ENCODE measurements at regions not wholly inside any gene's neighbourhood (a gene's known extent, or its start where the extent isn't known, plus 50 kb on each side); places are given as distances from the start of the nearest gene placed in this dataset.

DNA sequence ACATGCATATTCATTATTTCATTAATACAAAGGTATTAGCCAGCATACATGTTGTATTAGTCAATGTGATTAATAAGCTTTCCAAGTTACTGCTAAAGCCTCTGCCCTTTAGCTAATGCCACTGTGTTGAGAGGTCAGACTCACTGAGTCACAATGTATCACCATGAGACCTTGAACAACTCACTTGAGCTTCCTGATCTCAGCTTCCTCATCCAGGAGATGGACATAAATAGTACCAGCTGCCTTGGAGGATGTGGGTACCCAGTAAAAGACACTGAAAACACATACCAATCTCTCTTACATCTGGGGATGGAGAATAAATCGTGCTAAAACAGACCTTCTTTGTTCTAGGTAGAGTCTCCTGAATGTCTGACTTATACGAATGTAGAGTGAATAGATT lies 224.6 kb downstream of the EPHA4 start:
- no peaks in the 10 kb centered on the region for H3K9me2 ChIP-seq (replicated peaks; ENCODE audit: control insufficient read depth, low read length)
- no peaks in the 10 kb centered on the region for H3K36me3 ChIP-seq (ENCODE audit: control insufficient read depth, low read length)
- TF ChIP-seq, protein P1, sequence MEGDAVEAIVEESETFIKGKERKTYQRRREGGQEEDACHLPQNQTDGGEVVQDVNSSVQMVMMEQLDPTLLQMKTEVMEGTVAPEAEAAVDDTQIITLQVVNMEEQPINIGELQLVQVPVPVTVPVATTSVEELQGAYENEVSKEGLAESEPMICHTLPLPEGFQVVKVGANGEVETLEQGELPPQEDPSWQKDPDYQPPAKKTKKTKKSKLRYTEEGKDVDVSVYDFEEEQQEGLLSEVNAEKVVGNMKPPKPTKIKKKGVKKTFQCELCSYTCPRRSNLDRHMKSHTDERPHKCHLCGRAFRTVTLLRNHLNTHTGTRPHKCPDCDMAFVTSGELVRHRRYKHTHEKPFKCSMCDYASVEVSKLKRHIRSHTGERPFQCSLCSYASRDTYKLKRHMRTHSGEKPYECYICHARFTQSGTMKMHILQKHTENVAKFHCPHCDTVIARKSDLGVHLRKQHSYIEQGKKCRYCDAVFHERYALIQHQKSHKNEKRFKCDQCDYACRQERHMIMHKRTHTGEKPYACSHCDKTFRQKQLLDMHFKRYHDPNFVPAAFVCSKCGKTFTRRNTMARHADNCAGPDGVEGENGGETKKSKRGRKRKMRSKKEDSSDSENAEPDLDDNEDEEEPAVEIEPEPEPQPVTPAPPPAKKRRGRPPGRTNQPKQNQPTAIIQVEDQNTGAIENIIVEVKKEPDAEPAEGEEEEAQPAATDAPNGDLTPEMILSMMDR (IDR thresholded peaks at IDR 0.05; ENCODE audit: low read depth, low read length, poor library complexity, severe bottlenecking): no peak
- no peak for TF ChIP-seq EZH2phosphoT487 (IDR thresholded peaks at IDR 0.05; ENCODE audit: borderline replicate concordance, low read length)
- no peak overlapping the region for H3K27ac ChIP-seq (ENCODE audit: low read depth, low read length)
- no peaks in the 10 kb centered on the region for H3K4me1 ChIP-seq (ENCODE audit: control insufficient read depth, low read length)
- no peaks in the 10 kb centered on the region for H3K79me2 ChIP-seq (ENCODE audit: control insufficient read depth, low read length)
- H3K4me3 ChIP-seq (ENCODE audit: low read length): no peak overlapping the region
- no peaks in the 10 kb centered on the region for H3K9me3 ChIP-seq (ENCODE audit: control insufficient read depth, insufficient read depth, low read length)
- H3K27me3 ChIP-seq (ENCODE audit: control insufficient read depth, low read length): no peaks in the 10 kb centered on the region
- H4K20me1 ChIP-seq (ENCODE audit: control insufficient read depth, insufficient read depth, low read depth, low read length): no peaks in the 10 kb centered on the region
- no peak overlapping the region for H3K4me2 ChIP-seq (ENCODE audit: low read length)
- H3F3A ChIP-seq (ENCODE audit: control insufficient read depth, insufficient read depth): no peaks in the 10 kb centered on the region

DNA sequence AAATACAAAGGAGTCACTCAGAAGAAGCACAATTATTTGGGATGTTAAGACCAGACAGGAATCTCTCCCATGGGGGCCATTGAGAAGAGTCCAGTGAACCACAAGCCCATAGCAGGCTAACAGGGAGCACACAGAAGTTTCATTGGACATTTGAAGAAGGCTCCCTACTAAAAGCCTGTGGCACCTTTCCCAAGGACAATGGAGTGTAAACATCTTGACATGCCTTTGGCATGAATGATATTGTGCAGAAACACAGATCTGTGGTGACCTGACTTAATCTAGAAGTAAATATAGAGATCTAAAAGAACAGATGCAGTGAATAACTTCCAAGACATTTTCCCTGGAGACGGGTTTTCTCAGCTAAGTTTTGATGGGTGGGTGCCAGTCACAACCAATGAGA lies 221.5 kb downstream of the EPHA4 start:
- Histone ChIP-seq H3K9me3 (ENCODE audit: control insufficient read depth, insufficient read depth, low read length) (no peaks in the 10 kb centered on the region), H3K79me2 (ENCODE audit: control insufficient read depth, low read length) (no peaks in the 10 kb centered on the region), H4K20me1 (ENCODE audit: control insufficient read depth, insufficient read depth, low read depth, low read length) (no peaks in the 10 kb centered on the region), H3F3A (ENCODE audit: control insufficient read depth, insufficient read depth) (no peaks in the 10 kb centered on the region), H3K4me1 (ENCODE audit: control insufficient read depth, low read length) (no peaks in the 10 kb centered on the region), H3K27ac (ENCODE audit: low read depth, low read length) (no peak overlapping the region), H3K4me2 (ENCODE audit: low read length) (no peak overlapping the region), H3K36me3 (ENCODE audit: control insufficient read depth, low read length) (no peaks in the 10 kb centered on the region), H3K4me3 (ENCODE audit: low read length) (no peak overlapping the region), H3K9me2 (replicated peaks; ENCODE audit: control insufficient read depth, low read length) (no peaks in the 10 kb centered on the region), H3K27me3 (ENCODE audit: control insufficient read depth, low read length) (no peaks in the 10 kb centered on the region)
- no peak for TF ChIP-seq EZH2phosphoT487 (IDR thresholded peaks at IDR 0.05; ENCODE audit: borderline replicate concordance, low read length)
- TF ChIP-seq, protein P1 (IDR thresholded peaks at IDR 0.05; ENCODE audit: low read depth, low read length, poor library complexity, severe bottlenecking): no peak

DNA sequence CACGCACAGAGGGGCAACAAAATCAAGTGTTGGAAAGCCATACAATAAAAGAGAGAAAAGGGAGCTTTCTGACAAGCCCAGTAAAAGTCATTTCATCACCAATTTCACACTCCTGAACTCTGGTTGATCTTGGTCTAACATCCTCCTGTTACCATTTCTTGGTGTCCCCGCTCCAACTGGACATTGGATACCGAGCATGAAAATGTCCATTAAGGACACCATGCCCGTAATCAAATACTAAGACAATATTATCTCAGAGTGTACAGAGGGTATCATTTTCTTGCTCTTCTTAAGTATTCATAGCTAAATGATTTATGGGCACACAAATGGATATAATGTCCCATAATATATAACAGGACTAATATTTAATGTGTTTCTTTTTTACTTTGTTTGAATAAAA lies 218.9 kb downstream of the EPHA4 start:
- Histone ChIP-seq H3K79me2 (ENCODE audit: control insufficient read depth, low read length) (no peaks in the 10 kb centered on the region), H3K9me3 (ENCODE audit: control insufficient read depth, insufficient read depth, low read length) (no peaks in the 10 kb centered on the region), H3K36me3 (ENCODE audit: control insufficient read depth, low read length) (no peaks in the 10 kb centered on the region), H3K4me2 (ENCODE audit: low read length) (no peak overlapping the region), H3K4me3 (ENCODE audit: low read length) (no peak overlapping the region), H3F3A (ENCODE audit: control insufficient read depth, insufficient read depth) (no peaks in the 10 kb centered on the region), H3K27ac (ENCODE audit: low read depth, low read length) (no peak overlapping the region), H3K27me3 (ENCODE audit: control insufficient read depth, low read length) (no peaks in the 10 kb centered on the region), H4K20me1 (ENCODE audit: control insufficient read depth, insufficient read depth, low read depth, low read length) (no peaks in the 10 kb centered on the region), H3K4me1 (ENCODE audit: control insufficient read depth, low read length) (no peaks in the 10 kb centered on the region), H3K9me2 (replicated peaks; ENCODE audit: control insufficient read depth, low read length) (no peaks in the 10 kb centered on the region)
- TF ChIP-seq, protein P1 (IDR thresholded peaks at IDR 0.05; ENCODE audit: low read depth, low read length, poor library complexity, severe bottlenecking): no peak
- TF ChIP-seq EZH2phosphoT487 (IDR thresholded peaks at IDR 0.05; ENCODE audit: borderline replicate concordance, low read length): no peak

DNA sequence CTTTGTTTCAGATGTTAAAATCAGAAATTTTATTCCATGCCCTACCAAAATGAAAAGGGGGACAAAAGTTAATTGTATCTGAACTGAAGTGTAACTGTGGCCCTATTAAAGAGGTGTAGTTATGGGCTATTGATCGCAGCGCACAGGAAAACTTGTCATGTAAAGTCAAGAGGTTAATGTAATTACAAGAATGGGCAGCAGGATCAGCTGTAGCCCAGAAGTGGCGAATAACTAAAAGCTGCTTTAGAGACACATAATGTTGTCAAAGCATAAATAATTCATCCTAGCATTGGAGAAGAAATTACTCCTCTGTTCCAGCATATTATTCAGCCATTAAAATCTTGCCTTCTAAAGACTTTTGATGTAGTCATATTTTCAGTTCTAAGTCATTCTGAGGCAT lies 211.8 kb downstream of the EPHA4 start:
- H3K36me3 ChIP-seq (ENCODE audit: control insufficient read depth, low read length): no peaks in the 10 kb centered on the region
- TF ChIP-seq, protein P1 (IDR thresholded peaks at IDR 0.05; ENCODE audit: low read depth, low read length, poor library complexity, severe bottlenecking): no peak
- no peak for TF ChIP-seq EZH2phosphoT487 (IDR thresholded peaks at IDR 0.05; ENCODE audit: borderline replicate concordance, low read length)
- H3K9me3 ChIP-seq (ENCODE audit: control insufficient read depth, insufficient read depth, low read length): no peaks in the 10 kb centered on the region
- H3K27ac ChIP-seq (ENCODE audit: low read depth, low read length): no peak overlapping the region
- no peak overlapping the region for H3K4me2 ChIP-seq (ENCODE audit: low read length)
- no peaks in the 10 kb centered on the region for H3F3A ChIP-seq (ENCODE audit: control insufficient read depth, insufficient read depth)
- H4K20me1 ChIP-seq (ENCODE audit: control insufficient read depth, insufficient read depth, low read depth, low read length): no peaks in the 10 kb centered on the region
- H3K4me1 ChIP-seq (ENCODE audit: control insufficient read depth, low read length): no peaks in the 10 kb centered on the region
- H3K4me3 ChIP-seq (ENCODE audit: low read length): no peak overlapping the region
- H3K79me2 ChIP-seq (ENCODE audit: control insufficient read depth, low read length): no peaks in the 10 kb centered on the region
- no peaks in the 10 kb centered on the region for H3K9me2 ChIP-seq (replicated peaks; ENCODE audit: control insufficient read depth, low read length)
- no peaks in the 10 kb centered on the region for H3K27me3 ChIP-seq (ENCODE audit: control insufficient read depth, low read length)
